Peyer's patch (tissue), 4 donors: ENCODE measurements at regions not wholly inside any gene's neighbourhood (a gene's known extent, or its start where the extent isn't known, plus 50 kb on each side); places are given as distances from the start of the nearest gene placed in this dataset.

Experiments
- CTCF ChIP-seq, 6 experiments: fragments of 450-650 bp in 4 of 6; fragments of 200-600 bp in 2 of 6; sonication (generic) in 1 of 6; IDR thresholded peaks; one replicate each; pipeline ENCODE4 v1.5.1; 2017 to 2019; ENCODE audit warnings: antibody characterized with exemption in 6 of 6, mild to moderate bottlenecking in 3 of 6, moderate library complexity in 1 of 6
- POLR2A ChIP-seq, 2 donors: fragments of 450-650 bp; IDR thresholded peaks; one replicate each; pipeline ENCODE4 v1.5.1; 2017; ENCODE audit warnings: antibody characterized with exemption in 2 of 2, mild to moderate bottlenecking in 2 of 2, moderate library complexity in 2 of 2

DNA sequence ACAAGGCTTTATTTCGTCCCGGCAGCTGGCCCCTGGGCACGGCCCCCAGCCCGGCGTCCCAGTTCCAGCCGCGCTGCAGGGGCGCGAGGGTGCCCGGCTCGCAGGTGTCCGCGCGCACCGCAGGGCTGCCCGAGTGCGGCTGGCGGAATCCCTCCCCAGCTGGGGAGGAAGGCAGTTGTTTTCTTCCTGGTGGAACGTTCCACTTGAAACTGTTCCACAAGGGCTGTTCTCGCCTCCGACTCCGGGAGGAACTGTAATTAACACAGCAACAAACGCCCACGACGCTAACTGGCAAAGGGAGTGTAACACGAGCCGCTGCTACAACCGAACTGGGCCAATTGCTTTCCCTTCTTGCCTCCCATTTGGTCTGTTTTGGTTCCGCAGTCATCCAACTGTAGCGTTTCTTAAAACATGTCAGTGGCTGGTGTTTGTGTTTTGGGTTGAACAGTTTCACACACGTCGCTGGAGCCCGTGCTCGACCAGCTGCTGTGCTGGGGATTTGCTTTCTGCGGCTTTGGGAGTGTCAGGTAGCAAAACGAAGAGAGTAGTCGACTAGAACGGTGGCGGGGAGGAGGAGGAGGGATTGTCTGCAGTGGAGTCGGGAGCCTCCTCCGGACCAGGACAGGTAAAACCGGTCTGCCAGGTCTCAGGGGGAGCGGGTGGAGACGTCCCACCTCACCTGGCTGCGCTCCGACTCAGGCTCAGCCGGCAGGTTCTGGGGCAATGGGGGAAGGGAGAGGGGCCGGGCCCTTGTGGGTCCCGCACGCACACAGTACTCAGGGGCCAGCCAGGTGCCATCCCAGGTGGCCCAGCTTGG is 131.6 kb upstream of the NIPBL start:
- TF ChIP-seq CTCF (IDR thresholded peaks at IDR 0.05) (peak in 2 of 6 experiments; percentile 1 to 2), POLR2A (IDR thresholded peaks at IDR 0.05) (peak; percentile 31 to 34)
